ENCODE measurements at regions not wholly inside any gene's neighbourhood (a gene's known extent, or its start where the extent isn't known, plus 50 kb on each side); places are given as distances from the start of the nearest gene placed in this dataset.

GRCh38 chr20:39871013-39871412, 818.0 kb downstream of the MAFB start:
- intact Hi-C loops (cut with DNase I), result loop anchor here (10.0 kb wide), 1 partner anchor 606 kb away; no protein-coding TSS in a partner anchor
- DNase-seq (ENCODE audit: low spot score), result no peak
- no peak for ATAC-seq

- no peak for DNase-seq (ENCODE audit: low spot score)
- intact Hi-C loops (cut with DNase I), result no loop called here
- no peak for ATAC-seq
These were observed 823.6 kb downstream of the MAFB start for GRCh38 chr20:39865446-39865845.

- ATAC-seq (peak; percentile 44), DNase-seq (ENCODE audit: low spot score) (no peak)
- intact Hi-C loops (cut with DNase I), result no loop called here
These were observed 826.6 kb downstream of the MAFB start for GRCh38 chr20:39862470-39862891.

GRCh38 chr20:39861381-39861780, 827.7 kb downstream of the MAFB start:
- no peak for ATAC-seq
- DNase-seq (ENCODE audit: low spot score), result no peak
- intact Hi-C loops (cut with DNase I), result no loop called here

- ATAC-seq (no peak), DNase-seq (ENCODE audit: low spot score) (no peak)
- intact Hi-C loops (cut with DNase I), result no loop called here
These were observed 831.2 kb downstream of the MAFB start for GRCh38 chr20:39857835-39858234.

- ATAC-seq (no peak), DNase-seq (ENCODE audit: low spot score) (no peak)
- intact Hi-C loops (cut with DNase I), result no loop called here
These were observed 831.8 kb downstream of the MAFB start for GRCh38 chr20:39857187-39857586.

- intact Hi-C loops (cut with DNase I), result no loop called here
- DNase-seq (ENCODE audit: low spot score) (no peak), ATAC-seq (no peak)
These were observed 833.2 kb downstream of the MAFB start for GRCh38 chr20:39855799-39856198.

- DNase-seq (ENCODE audit: low spot score), result no peak
- intact Hi-C loops (cut with DNase I), result no loop called here
- no peak for ATAC-seq
These were observed 834.0 kb downstream of the MAFB start for GRCh38 chr20:39855056-39855455.

- no peak for ATAC-seq
- intact Hi-C loops (cut with DNase I), result no loop called here
These were observed 835.4 kb downstream of the MAFB start for GRCh38 chr20:39853636-39854035.

GRCh38 chr20:39853050-39853449, 836.0 kb downstream of the MAFB start:
- intact Hi-C loops (cut with DNase I), result no loop called here
- DNase-seq (ENCODE audit: low spot score), result no peak
- no peak for ATAC-seq

More at GRCh38 chr20:39853636-39854035, 835.4 kb downstream of the MAFB start:
- DNase-seq (ENCODE audit: low spot score), result no peak

GRCh38 chr20:39851459-39851858, 837.6 kb downstream of the MAFB start:
- no peak for ATAC-seq
- DNase-seq (ENCODE audit: low spot score), result no peak
- intact Hi-C loops (cut with DNase I), result no loop called here

- intact Hi-C loops (cut with DNase I), result no loop called here
- ATAC-seq (no peak), DNase-seq (ENCODE audit: low spot score) (no peak)
These were observed 838.2 kb downstream of the MAFB start for GRCh38 chr20:39850821-39851330.

GRCh38 chr20:39850246-39850645, 838.8 kb downstream of the MAFB start:
- no peak for ATAC-seq
- intact Hi-C loops (cut with DNase I), result no loop called here
- DNase-seq (ENCODE audit: low spot score), result no peak

GRCh38 chr20:39849664-39850063, 839.4 kb downstream of the MAFB start:
- peak; percentile 95 for ATAC-seq
- intact Hi-C loops (cut with DNase I), result no loop called here

GRCh38 chr20:39849171-39849570, 839.9 kb downstream of the MAFB start:
- peak; percentile 12 for ATAC-seq
- intact Hi-C loops (cut with DNase I), result no loop called here
- DNase-seq (ENCODE audit: low spot score), result no peak

More at GRCh38 chr20:39849664-39850063, 839.4 kb downstream of the MAFB start:
- peak; percentile 83 for DNase-seq (ENCODE audit: low spot score)

- ATAC-seq (peak; percentile 87), DNase-seq (ENCODE audit: low spot score) (no peak)
- intact Hi-C loops (cut with DNase I), result no loop called here
These were observed 849.5 kb downstream of the MAFB start for GRCh38 chr20:39839399-39840119.

GRCh38 chr20:39837561-39837960, 851.5 kb downstream of the MAFB start:
- DNase-seq (ENCODE audit: low spot score), result no peak
- ATAC-seq, result no peak
- intact Hi-C loops (cut with DNase I), result no loop called here

- intact Hi-C loops (cut with DNase I), result no loop called here
- ATAC-seq, result peak; percentile 63
- DNase-seq (ENCODE audit: low spot score), result no peak
These were observed 853.8 kb downstream of the MAFB start for GRCh38 chr20:39835130-39835842.

GRCh38 chr20:39830903-39831302, 858.1 kb downstream of the MAFB start:
- DNase-seq (ENCODE audit: low spot score), result no peak
- intact Hi-C loops (cut with DNase I), result no loop called here

GRCh38 chr20:39829661-39830060, 859.4 kb downstream of the MAFB start:
- intact Hi-C loops (cut with DNase I), result no loop called here
- DNase-seq (ENCODE audit: low spot score) (no peak), ATAC-seq (no peak)

More at GRCh38 chr20:39830903-39831302, 858.1 kb downstream of the MAFB start:
- no peak for ATAC-seq

All from sciatic nerve (tissue), 2 donors.